GM04503 (cell line): ENCODE measurements at regions not wholly inside any gene's neighbourhood (a gene's known extent, or its start where the extent isn't known, plus 50 kb on each side); places are given as distances from the start of the nearest gene placed in this dataset.

Experiments
- DNase-seq: peaks from one replicate; pipeline ENCODE4 v3.0.0-alpha.2; 2012; ENCODE audit warnings: low read depth

GRCh38 chr14:64639340-64639821 is 64.8 kb upstream of the PLEKHG3 start:
- DNase-seq = no peak

- no peak for DNase-seq
Measured at GRCh38 chr14:64640839-64641238, 63.4 kb upstream of the PLEKHG3 start.

GRCh38 chr14:64641760-64642159 is 62.5 kb upstream of the PLEKHG3 start:
- no peak for DNase-seq

GRCh38 chr14:64643709-64644108 is 60.5 kb upstream of the PLEKHG3 start:
- DNase-seq = no peak

GRCh38 chr14:64644629-64645028 is 59.6 kb upstream of the PLEKHG3 start:
- DNase-seq = no peak

GRCh38 chr14:64645220-64645892 is 58.9 kb upstream of the PLEKHG3 start:
- peak; percentile 99 for DNase-seq

- no peak for DNase-seq
Measured at GRCh38 chr14:64646103-64646502, 58.1 kb upstream of the PLEKHG3 start.

GRCh38 chr14:64649383-64649998 is 54.7 kb upstream of the PLEKHG3 start:
- DNase-seq = peak; percentile 75

- DNase-seq = no peak
Measured at GRCh38 chr14:64653900-64654245, 50.4 kb upstream of the PLEKHG3 start.

GRCh38 chr14:64654246-64654900 is 49.9 kb upstream of the PLEKHG3 start:
- peak; percentile 85 for DNase-seq
